HepG2 (cell line): ENCODE measurements at regions not wholly inside any gene's neighbourhood (a gene's known extent, or its start where the extent isn't known, plus 50 kb on each side); places are given as distances from the start of the nearest gene placed in this dataset.

ENCODE experiments used
- AGO1 ChIP-seq: fragments of 200-400 bp; formaldehyde crosslinking; IDR thresholded peaks from 2 replicates; pipeline ENCODE4 v1.6.1; 2017; ENCODE audit warnings: mild to moderate bottlenecking, low read depth, low read length, moderate library complexity; ENCODE audit not compliant: poor library complexity, severe bottlenecking
- TF ChIP-seq, protein P1 (sequence below): sonication (generic); formaldehyde crosslinking; IDR thresholded peaks from 2 replicates; pipeline ENCODE4 v1.5.1; 2020; ENCODE audit warnings: mild to moderate bottlenecking, moderate library complexity, missing genetic modification reagents

DNA sequence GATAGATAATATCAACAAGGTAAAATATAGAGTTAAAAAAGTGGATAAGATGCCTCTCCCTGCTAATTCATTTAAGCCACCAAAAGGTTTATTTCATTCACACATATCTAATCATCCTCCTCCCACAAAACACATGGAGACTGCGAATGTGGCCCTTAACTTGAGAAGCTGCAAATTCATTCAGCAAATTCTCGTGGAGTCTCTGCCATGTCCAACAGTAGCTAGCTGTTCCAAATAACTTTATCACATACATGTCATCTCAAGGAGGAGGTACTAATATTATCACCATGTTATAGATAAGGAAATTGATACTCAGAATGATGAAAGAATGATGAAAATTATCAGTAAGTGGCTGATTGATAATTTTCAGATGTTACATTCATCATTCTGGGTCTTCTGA, 950.2 kb downstream of the CDH11 start:
- TF ChIP-seq, protein P1, sequence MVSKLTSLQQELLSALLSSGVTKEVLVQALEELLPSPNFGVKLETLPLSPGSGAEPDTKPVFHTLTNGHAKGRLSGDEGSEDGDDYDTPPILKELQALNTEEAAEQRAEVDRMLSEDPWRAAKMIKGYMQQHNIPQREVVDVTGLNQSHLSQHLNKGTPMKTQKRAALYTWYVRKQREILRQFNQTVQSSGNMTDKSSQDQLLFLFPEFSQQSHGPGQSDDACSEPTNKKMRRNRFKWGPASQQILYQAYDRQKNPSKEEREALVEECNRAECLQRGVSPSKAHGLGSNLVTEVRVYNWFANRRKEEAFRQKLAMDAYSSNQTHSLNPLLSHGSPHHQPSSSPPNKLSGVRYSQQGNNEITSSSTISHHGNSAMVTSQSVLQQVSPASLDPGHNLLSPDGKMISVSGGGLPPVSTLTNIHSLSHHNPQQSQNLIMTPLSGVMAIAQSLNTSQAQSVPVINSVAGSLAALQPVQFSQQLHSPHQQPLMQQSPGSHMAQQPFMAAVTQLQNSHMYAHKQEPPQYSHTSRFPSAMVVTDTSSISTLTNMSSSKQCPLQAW = no peak
- TF ChIP-seq AGO1 = no peak
